8988T (cell line): ENCODE measurements at regions not wholly inside any gene's neighbourhood (a gene's known extent, or its start where the extent isn't known, plus 50 kb on each side); places are given as distances from the start of the nearest gene placed in this dataset.
"Not testable (repeated sequence)": the region's sequence is repeated elsewhere in the genome, so short reads cannot be mapped to it uniquely, and the experiment has no call there.

Experiments used
- DNase-seq: peaks from one replicate; pipeline ENCODE4 v3.0.0; 2011

- DNase-seq, result no peak
These were observed 794.7 kb downstream of the IPMK start for GRCh38 chr10:57472823-57473619.

GRCh38 chr10:57468894-57469432, 798.7 kb downstream of the IPMK start:
- no peak for DNase-seq

GRCh38 chr10:57465155-57465554, 802.5 kb downstream of the IPMK start:
- no peak for DNase-seq

- no peak for DNase-seq
These were observed 807.2 kb downstream of the IPMK start for GRCh38 chr10:57460540-57460939.

- no peak for DNase-seq
These were observed 809.7 kb downstream of the IPMK start for GRCh38 chr10:57457972-57458512.

GRCh38 chr10:57430376-57430775, 837.3 kb downstream of the IPMK start:
- DNase-seq, result no peak

- no peak for DNase-seq
These were observed 846.8 kb downstream of the IPMK start for GRCh38 chr10:57420881-57421280.

GRCh38 chr10:57418476-57418875, 849.2 kb downstream of the IPMK start:
- DNase-seq, result no peak

GRCh38 chr10:57395923-57396322, 871.8 kb downstream of the IPMK start:
- no peak for DNase-seq

GRCh38 chr10:57367412-57367811, 900.3 kb downstream of the IPMK start:
- no peak for DNase-seq

- DNase-seq, result no peak
These were observed 904.9 kb downstream of the IPMK start for GRCh38 chr10:57362811-57363210.

GRCh38 chr10:57353403-57354003, 914.2 kb downstream of the IPMK start:
- DNase-seq, result no peak

GRCh38 chr10:57351076-57351475, 916.6 kb downstream of the IPMK start:
- no peak for DNase-seq

- DNase-seq, result no peak
These were observed 926.4 kb downstream of the IPMK start for GRCh38 chr10:57341294-57341693.

- no peak for DNase-seq
These were observed 928.7 kb downstream of the IPMK start for GRCh38 chr10:57338823-57339558.

- no peak for DNase-seq
These were observed 930.8 kb downstream of the IPMK start for GRCh38 chr10:57336865-57337264.

GRCh38 chr10:57336341-57336740, 931.4 kb downstream of the IPMK start:
- no peak for DNase-seq

GRCh38 chr10:57334523-57334922, 933.2 kb downstream of the IPMK start:
- DNase-seq, result no peak

- no peak for DNase-seq
These were observed 933.8 kb downstream of the IPMK start for GRCh38 chr10:57333880-57334279.

GRCh38 chr10:57321400-57321854, 946.3 kb downstream of the IPMK start:
- DNase-seq, result not testable (repeated sequence)

- DNase-seq, result no peak
These were observed 947.3 kb downstream of the IPMK start for GRCh38 chr10:57320416-57320815.

- no peak for DNase-seq
These were observed 953.0 kb upstream of the ZWINT start for GRCh38 chr10:57314046-57314445.

- no peak for DNase-seq
These were observed 942.5 kb upstream of the ZWINT start for GRCh38 chr10:57303566-57303965.
